Lower leg skin (tissue), 4 donors: ENCODE measurements at regions not wholly inside any gene's neighbourhood (a gene's known extent, or its start where the extent isn't known, plus 50 kb on each side); places are given as distances from the start of the nearest gene placed in this dataset.

Source experiments
- DNase-seq, 2 donors: peaks; one replicate each; pipeline ENCODE4 v3.0.0-alpha.2; 2019; ENCODE audit warnings: low spot score in 2 of 2
- H3K4me3 ChIP-seq: fragments of 200-600 bp; sonication (generic); 2 replicates; pipeline ENCODE4 v1.5.1; 2017; ENCODE audit warnings: mild to moderate bottlenecking, low read depth; ENCODE audit not compliant: poor library complexity, severe bottlenecking
- POLR2A ChIP-seq, 2 donors: fragments of 450-650 bp; IDR thresholded peaks; one replicate each; pipeline ENCODE4 v1.6.1; 2016 to 2017; ENCODE audit warnings: antibody characterized with exemption in 2 of 2, mild to moderate bottlenecking in 1 of 2, moderate library complexity in 1 of 2
- WGBS, 2 donors: methylation state at CpG; one replicate each; pipeline ENCODE4 v1.1.5; 2018; 5-methylcytosine and 5-hydroxymethylcytosine counted together
- intact Hi-C: fragments of 100-400 bp; cut with DNase I; formaldehyde crosslinking; loops from one replicate; pipeline ENCODE4 v1.15.0; 2023; ENCODE audit warnings: low total_unique reads
- TF ChIP-seq, protein P1 (sequence below), 3 donors: fragments of 450-650 bp; IDR thresholded peaks; one replicate each; pipeline ENCODE4 v1.5.1; 2016; ENCODE audit warnings: antibody characterized with exemption in 3 of 3, mild to moderate bottlenecking in 3 of 3, moderate library complexity in 2 of 3

DNA sequence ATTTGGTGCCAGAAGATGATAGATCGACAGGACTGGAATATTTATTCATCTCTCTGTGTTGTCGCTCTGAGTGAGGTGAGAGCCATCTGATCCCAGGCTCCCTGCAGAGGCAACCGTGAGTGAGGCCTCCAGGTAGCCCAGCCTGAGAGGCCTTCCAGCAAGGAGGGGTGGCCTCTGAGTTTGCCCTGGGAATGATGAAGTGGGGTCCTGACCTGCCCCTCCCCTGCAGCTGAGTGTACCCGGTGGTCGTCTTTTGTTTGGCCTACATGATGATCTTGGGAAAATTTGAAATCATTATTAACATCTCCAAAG is 86.4 kb downstream of the CBLN1 start:
- intact Hi-C loops, result no loop called here
- 42 to 49% methylated on average over 5 of the region's 5 CpGs for WGBS, 2 donors

DNA sequence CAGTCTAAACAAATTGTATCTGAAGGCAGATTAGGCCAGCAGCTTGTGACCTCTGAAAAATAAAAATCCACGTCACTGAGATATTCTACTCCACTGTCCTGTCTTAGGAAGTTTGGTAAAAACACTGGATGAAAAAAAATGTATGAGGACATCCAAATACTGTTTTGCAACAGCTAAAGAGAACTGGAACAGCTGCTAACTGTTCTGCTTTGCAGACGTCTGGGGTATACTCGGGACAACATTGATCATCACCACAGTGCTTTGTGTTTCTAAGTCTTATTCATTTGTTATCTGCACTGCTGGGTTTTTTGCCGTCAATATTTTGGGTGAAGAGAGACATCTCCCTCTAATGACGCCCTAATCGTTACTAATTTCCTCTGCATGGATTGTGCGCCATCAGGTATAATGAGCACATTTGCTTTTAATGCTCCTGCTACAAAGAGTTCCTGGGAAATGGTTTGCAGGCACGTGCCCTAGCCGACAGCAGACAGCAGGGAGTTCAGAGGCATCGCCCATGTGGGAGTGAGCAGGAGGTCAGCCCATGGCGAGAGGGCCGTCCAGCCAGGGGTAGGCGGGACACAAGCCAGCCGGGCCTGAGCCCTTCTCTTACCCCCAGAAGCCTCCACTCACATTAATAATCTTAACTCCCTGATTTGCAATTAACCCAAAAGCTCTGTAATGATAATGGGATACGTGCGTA is 87.0 kb downstream of the CBLN1 start:
- intact Hi-C loops, result no loop called here
- peak in 1 of 2 donors; percentile 76 for DNase-seq
- 47 to 51% methylated on average over 16 of the region's 16 CpGs for WGBS, 2 donors
- H3K4me3 ChIP-seq, result no peak overlapping the region
- TF ChIP-seq POLR2A (IDR thresholded peaks at IDR 0.05), result no peak
- TF ChIP-seq, protein P1, sequence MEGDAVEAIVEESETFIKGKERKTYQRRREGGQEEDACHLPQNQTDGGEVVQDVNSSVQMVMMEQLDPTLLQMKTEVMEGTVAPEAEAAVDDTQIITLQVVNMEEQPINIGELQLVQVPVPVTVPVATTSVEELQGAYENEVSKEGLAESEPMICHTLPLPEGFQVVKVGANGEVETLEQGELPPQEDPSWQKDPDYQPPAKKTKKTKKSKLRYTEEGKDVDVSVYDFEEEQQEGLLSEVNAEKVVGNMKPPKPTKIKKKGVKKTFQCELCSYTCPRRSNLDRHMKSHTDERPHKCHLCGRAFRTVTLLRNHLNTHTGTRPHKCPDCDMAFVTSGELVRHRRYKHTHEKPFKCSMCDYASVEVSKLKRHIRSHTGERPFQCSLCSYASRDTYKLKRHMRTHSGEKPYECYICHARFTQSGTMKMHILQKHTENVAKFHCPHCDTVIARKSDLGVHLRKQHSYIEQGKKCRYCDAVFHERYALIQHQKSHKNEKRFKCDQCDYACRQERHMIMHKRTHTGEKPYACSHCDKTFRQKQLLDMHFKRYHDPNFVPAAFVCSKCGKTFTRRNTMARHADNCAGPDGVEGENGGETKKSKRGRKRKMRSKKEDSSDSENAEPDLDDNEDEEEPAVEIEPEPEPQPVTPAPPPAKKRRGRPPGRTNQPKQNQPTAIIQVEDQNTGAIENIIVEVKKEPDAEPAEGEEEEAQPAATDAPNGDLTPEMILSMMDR (IDR thresholded peaks at IDR 0.05), result no peak

More for the DNA sequence above, 86.4 kb downstream of the CBLN1 start:
- peak in 1 of 2 donors; percentile 12 for DNase-seq
- no peak for TF ChIP-seq POLR2A (IDR thresholded peaks at IDR 0.05)
- TF ChIP-seq, protein P1 (IDR thresholded peaks at IDR 0.05), result no peak
- H3K4me3 ChIP-seq, result no peak overlapping the region

DNA sequence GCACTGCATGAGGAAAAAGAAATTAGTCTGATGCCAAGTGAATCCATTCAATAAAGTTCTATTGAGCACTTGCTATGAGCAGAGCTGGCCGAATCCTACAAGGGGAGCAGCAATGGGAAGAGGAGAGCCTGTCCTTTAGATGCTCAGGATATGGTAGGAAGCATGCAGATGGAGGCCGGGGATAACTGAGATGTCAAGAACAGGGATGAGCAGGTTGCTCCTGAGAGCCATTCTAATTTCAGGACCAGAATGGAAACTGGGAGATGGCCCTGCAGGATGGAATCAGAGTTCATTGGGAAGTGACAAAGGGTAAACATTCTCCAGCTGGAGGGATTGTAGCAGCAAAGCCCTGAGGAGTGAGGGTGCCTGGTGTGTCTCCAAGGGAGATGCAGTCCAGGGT is 88.0 kb downstream of the CBLN1 start:
- no peak overlapping the region for H3K4me3 ChIP-seq
- 76 to 89% methylated on average over 2 of the region's 2 CpGs for WGBS, 2 donors
- TF ChIP-seq, protein P1 (IDR thresholded peaks at IDR 0.05), result no peak
- TF ChIP-seq POLR2A (IDR thresholded peaks at IDR 0.05), result no peak
- intact Hi-C loops, result no loop called here
- DNase-seq, result peak in 1 of 2 donors; percentile 62

DNA sequence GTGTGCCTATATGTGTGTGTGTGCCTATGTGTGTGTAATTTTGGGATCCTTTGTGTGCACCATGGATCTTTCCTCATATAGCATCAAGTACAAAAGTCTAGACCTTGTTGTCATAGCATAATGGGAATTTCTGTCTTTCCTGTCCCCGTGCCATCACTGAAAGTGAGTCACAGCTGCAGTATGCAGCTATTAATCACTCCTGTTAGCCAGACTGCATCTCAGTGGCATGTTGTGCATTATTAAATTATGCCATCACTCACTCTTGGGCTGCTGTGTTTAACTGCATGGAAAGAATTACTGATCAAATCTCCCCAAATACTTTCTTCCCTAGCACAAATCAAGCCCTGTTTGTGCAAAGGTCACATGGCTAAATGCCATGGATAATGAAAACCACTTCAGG is 92.4 kb downstream of the CBLN1 start:
- intact Hi-C loops, result no loop called here
- no peak for DNase-seq
- 35 to 44% methylated on average over 1 of the region's 1 CpG for WGBS, 2 donors
- TF ChIP-seq, protein P1 (IDR thresholded peaks at IDR 0.05), result no peak
- no peak for TF ChIP-seq POLR2A (IDR thresholded peaks at IDR 0.05)
- H3K4me3 ChIP-seq, result no peak overlapping the region

DNA sequence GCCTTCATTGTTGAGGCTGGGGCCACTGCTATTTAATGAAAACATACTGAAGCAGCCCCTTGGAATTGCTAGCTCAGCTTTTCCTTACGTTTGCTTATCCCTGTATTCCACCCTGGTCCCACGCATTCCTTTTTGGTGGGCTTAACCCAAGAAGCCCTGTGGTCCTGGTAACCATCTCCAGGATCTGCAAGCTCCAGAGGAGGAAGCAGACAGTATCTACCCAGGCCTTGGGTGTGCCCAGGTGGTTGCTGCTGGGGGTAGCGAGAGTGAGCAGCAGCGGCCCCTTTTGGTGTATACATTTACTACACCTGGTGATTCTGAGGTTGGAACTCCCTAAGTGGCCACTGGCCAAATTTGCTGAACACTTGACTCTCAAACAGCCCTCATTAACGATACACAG is 97.7 kb downstream of the CBLN1 start:
- intact Hi-C loops, result no loop called here
- WGBS, 2 donors, result 18 to 21% methylated on average over 5 of the region's 5 CpGs
- no peak overlapping the region for H3K4me3 ChIP-seq
- TF ChIP-seq, protein P1 (IDR thresholded peaks at IDR 0.05), result no peak
- no peak for TF ChIP-seq POLR2A (IDR thresholded peaks at IDR 0.05)
- no peak for DNase-seq
